ENCODE measurements at regions not wholly inside any gene's neighbourhood (a gene's known extent, or its start where the extent isn't known, plus 50 kb on each side); places are given as distances from the start of the nearest gene placed in this dataset.
"Not testable (repeated sequence)": the region's sequence is repeated elsewhere in the genome, so short reads cannot be mapped to it uniquely, and the experiment has no call there.

GRCh38 chr16:76138056-76138455, 139.1 kb upstream of the CNTNAP4 start:
- TF ChIP-seq POLR2A (IDR thresholded peaks at IDR 0.05; ENCODE audit: low read depth, low read length); EZH2 (IDR thresholded peaks at IDR 0.05; ENCODE audit: borderline replicate concordance, low read depth, low read length, severe bottlenecking): not testable (repeated sequence)

Data from endothelial cell of umbilical vein (primary cell).